HCEC 1CT (cell line): ENCODE measurements at regions not wholly inside any gene's neighbourhood (a gene's known extent, or its start where the extent isn't known, plus 50 kb on each side); places are given as distances from the start of the nearest gene placed in this dataset.
"Not testable (repeated sequence)": the region's sequence is repeated elsewhere in the genome, so short reads cannot be mapped to it uniquely, and the experiment has no call there.

Source experiments
- DNase-seq: peaks from one replicate; pipeline ENCODE4 v3.0.0-alpha.2; 2017

- DNase-seq = no peak
Measured at GRCh38 chr5:158236511-158237335, 377.8 kb upstream of the CLINT1 start.

DNA sequence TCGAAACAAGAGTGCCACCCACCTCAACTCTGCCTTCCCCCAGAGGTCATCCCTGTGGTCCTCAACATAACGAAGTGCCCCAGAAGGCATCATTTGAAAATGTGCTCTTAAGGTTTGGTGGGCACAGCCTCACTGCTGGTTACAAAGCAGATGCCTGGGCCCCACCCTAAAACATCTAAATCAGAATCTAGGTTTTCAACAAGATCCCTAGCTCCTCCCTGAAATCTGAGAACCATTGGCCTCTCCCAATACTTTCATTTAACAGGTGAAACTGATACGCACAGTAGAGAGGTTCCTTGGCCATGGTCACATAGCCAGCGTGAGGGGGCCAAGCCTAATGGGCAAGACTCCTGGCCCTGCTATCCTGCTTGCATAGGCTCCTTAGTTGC is 376.2 kb upstream of the CLINT1 start:
- no peak for DNase-seq

DNA sequence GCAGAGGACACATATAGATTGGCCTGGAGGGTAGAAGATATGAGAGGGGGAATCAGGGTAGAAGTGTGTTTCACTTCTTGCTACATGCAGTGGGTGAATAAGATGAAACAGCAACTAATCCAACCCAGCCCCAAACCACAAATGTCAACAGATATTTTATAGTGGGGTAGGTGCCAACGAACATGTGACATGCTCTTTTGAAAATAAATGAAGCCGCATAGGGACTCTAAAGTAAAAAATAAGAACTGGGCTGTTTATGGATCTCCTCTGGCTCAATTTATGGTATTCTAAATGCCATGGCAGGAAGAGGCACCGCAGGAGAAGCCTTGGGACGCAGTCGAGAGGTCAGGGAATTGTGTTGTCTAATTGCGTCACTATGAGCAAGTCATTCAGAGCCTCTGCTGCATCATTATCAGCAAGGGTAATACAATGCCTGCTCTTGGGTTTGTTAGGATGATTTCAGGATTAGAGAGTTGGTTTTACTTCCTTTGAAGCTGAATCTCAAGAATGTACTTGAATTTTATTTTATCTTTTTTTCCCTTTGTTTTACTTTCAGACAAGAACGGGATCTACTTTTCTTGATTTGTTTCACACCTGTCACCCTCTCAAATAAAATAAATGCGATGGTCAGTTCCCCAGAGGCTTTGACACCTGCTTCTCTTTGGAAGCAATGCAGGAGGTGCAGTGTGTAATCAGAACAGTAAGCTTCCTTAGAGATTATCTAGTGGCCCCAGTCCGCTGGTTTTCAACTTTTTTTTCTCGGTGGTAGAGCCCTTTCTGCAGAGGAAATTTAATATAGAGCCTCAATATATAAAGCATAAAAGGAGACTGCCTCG is 375.6 kb upstream of the CLINT1 start:
- no peak for DNase-seq

- DNase-seq = no peak
Measured at GRCh38 chr5:158233735-158234322, 374.9 kb upstream of the CLINT1 start.

DNA sequence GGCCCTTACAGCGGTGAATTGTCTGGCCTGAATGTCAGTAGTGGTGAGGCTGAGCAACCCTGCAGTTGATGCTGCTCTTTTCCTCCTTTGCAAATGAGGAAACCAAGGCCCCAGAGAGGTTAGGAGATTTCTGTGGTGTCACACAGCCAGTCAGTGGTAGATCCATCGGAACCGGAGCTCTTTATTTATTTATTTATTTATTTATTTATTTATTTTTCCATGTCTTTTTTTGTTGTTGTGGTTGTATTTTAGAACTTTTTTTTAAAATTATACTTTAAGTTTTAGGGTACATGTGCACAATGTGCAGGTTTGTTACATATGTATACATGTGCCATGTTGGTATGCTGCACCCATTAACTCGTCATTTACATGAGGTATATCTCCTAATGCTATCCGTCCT is 368.4 kb upstream of the CLINT1 start:
- DNase-seq = not testable (repeated sequence)

- DNase-seq = no peak
Measured at GRCh38 chr5:158226496-158226895, 367.6 kb upstream of the CLINT1 start.

GRCh38 chr5:158224253-158224652 is 365.3 kb upstream of the CLINT1 start:
- DNase-seq = no peak

DNA sequence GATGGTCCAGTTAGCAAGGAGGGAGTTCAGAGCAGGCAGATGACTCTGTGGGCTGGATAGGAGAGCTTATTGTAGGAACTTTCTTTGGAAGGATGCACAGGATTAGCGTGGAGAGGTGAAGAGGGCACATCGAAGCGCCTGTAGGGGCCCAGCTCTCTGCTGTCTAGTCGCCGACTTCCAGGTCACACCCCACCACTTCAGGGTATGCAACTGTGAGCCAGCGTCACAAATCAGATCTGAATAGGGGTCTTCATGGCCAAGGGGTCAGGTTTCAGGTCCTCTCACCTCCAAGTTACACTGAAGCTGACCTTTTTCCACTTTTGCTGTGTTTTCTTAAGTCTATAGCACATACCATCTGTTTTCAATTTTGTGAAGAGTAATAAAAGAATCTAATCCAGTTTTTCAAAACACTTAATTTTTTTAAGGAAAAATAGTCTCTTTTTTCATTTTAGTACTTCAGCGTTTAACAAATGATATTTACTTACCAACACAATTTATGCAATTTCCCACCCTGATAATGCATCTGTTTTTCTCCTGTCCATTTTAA is 364.2 kb upstream of the CLINT1 start:
- no peak for DNase-seq

DNA sequence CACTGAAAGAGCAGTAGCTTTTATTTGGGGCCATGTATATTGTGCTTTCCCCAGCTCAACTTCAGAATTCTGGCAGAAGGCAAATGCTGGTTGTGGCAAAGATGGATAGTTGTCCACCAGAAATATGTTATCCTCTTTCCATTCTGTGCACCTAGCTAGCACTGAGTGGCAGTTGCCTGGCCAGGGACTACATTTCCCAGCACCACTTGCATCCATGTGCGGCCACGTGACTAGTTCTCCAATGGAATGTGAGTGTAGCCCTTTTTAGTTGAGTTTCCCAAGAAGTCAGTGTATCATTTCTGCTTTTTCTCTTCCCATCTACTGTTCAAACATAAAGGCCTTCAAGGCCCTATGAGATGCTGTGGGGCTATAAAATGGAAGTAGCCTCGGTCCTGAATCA is 354.0 kb upstream of the CLINT1 start:
- DNase-seq = no peak

GRCh38 chr5:158212237-158212636 is 353.3 kb upstream of the CLINT1 start:
- DNase-seq = no peak

DNA sequence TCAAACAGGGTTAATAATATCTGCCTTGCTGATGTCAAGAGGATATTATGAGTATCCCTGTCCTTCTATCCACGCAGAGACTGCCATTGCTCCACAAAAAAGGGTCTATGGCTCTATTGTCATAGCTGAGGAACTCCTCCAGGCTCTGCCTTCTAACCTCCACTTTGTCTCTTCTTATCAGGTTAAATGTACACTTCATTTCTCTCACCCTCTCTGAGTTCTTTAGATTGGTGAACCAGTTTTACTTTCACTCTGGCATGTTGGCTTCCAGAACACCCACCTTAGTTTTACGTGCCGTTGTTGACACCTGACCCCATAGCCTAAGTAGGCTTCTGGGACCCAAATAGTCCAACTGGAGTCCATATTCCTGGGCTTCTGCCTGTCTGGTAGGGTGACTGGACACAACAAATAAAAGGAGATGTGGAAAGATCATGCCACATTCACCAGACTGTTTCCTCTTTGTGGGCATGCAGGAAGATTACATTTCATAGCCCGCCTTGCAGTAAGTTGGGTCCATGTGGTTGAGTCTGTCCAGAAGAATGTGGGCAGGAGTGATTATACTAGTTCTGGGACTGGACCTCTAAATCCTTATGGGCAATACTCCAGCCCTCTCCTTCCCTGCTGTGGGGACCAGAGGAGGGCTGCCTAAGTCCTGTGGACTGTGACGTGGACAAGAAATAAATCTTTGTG is 350.4 kb upstream of the CLINT1 start:
- DNase-seq = no peak

- DNase-seq = no peak
Measured at GRCh38 chr5:158207733-158208132, 348.8 kb upstream of the CLINT1 start.

GRCh38 chr5:158205992-158206391 is 347.0 kb upstream of the CLINT1 start:
- DNase-seq = no peak

GRCh38 chr5:158203261-158203660 is 344.3 kb upstream of the CLINT1 start:
- no peak for DNase-seq

GRCh38 chr5:158202801-158203200 is 343.9 kb upstream of the CLINT1 start:
- no peak for DNase-seq

DNA sequence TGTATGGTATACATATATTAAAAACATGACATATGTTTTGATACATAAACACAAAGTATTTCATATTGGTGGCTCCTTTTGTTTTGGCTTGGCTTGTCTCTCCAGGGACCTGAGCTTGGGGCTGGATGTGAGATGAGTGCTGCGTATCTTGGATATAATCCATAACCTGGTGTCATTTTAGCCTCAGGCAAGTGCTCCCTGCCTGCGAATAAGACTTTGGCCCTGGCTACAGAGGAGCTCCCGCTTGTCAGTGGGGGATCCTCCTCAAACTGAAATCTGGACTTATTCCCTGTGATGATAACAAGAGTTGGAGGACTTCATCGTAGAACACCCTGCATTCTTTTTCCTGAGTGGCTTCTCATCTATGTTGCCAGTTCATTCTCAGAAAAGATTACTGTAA is 341.7 kb upstream of the CLINT1 start:
- DNase-seq = no peak

- no peak for DNase-seq
Measured at GRCh38 chr5:158198636-158199035, 339.7 kb upstream of the CLINT1 start.

GRCh38 chr5:158195416-158196210 is 336.7 kb upstream of the CLINT1 start:
- DNase-seq = no peak

DNA sequence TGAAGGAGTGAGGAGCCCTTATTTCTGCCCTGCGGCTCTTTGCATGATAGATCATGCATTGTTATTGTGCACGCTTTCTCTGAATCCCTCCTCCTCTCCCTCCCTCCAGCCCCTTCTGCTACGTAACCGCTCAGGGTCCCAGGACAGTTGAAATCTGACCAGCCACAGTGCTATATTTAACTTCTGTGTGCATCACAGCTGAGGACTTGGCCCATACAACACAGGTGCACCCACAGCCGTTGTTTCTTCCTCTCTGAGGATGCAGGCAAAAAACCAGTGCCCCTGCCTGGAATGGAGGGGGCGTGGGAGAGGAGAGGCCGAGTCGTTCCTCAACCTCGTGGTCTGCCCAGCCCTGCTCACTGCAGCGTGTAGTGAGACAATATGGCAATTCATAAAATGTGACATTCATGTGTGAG is 335.6 kb upstream of the CLINT1 start:
- DNase-seq = no peak

DNA sequence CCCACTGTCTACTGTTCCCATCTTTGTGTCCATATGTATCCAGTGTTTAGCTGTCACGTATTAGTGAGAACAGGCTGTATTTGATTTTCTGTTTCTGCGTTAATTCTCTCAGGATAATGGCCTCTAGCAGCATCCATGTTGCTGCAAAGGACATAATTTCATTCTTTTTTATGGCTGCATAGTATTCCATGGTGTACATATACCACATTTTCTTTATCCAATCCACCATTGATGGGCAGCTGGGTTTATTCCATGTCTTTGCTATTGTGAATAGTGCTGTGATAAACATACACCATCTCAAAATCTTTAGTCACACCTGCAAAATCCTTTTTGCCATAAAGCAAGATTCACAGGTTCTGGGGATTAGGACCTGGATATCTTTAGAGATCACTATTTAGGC is 334.4 kb upstream of the CLINT1 start:
- not testable (repeated sequence) for DNase-seq

DNA sequence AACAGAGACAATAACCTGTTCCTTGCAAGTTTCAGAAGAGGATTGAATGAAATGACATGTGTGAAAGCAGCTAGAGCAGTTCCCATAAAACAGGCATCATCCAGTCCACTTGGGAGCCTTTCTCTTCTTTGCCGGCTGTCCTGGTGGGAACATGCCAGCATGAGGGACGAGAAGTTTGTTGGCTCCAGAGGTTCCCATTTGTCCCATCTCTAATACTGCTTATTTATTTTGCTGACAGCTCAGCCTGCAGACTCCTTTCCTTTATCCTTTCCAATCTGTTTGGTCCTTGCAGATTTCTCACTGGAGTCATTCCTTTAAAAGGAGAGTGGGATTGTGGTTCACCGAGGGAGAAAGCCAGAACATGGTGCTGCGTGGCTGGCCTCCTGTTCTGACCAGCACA is 321.5 kb upstream of the CLINT1 start:
- DNase-seq = no peak

DNA sequence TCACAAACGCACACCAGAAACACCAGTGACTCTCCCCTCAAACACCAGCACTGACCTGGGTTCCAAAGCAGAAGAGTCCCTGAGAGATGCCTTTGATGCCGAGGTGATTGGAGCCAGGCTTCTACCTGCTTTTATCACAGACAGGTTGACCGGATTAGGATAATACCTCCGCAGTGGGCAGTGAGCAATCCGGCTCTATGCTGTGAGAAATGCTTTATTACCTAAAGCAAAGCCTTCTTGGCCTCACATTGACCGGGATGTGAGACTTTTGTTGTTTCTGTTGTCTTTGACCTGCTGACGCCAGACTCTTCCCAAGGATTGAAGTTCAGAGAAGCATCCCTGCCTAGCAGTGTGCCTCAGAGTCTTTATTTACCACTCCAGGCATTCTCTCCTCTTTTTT is 320.3 kb upstream of the CLINT1 start:
- no peak for DNase-seq
